ENCODE measurements at regions not wholly inside any gene's neighbourhood (a gene's known extent, or its start where the extent isn't known, plus 50 kb on each side); places are given as distances from the start of the nearest gene placed in this dataset.

- Histone ChIP-seq H3K27me3 (ENCODE audit: control insufficient read depth, insufficient read depth, low read length) (no peaks in the 10 kb centered on the region), H3K36me3 (ENCODE audit: control insufficient read depth, insufficient read depth, low read length) (no peaks in the 10 kb centered on the region), H3K4me3 (ENCODE audit: low read depth, low read length) (no peak overlapping the region)
- no peak for DNase-seq (ENCODE audit: low read depth)
- no peak for FAIRE-seq
- TF ChIP-seq CTCF (IDR thresholded peaks at IDR 0.05; ENCODE audit: insufficient read depth, low read length, severe bottlenecking), result no peak
Measured at GRCh38 chr18:1244397-1245122, 339.9 kb downstream of the ADCYAP1 start.

- DNase-seq (ENCODE audit: low read depth) (no peak), FAIRE-seq (no peak)
- Histone ChIP-seq H3K36me3 (ENCODE audit: control insufficient read depth, insufficient read depth, low read length) (no peaks in the 10 kb centered on the region), H3K4me3 (ENCODE audit: low read depth, low read length) (no peak overlapping the region), H3K27me3 (ENCODE audit: control insufficient read depth, insufficient read depth, low read length) (no peaks in the 10 kb centered on the region)
- no peak for TF ChIP-seq CTCF (IDR thresholded peaks at IDR 0.05; ENCODE audit: insufficient read depth, low read length, severe bottlenecking)
Measured at GRCh38 chr18:1246827-1247226, 342.2 kb downstream of the ADCYAP1 start.

GRCh38 chr18:1252534-1252933 is 347.9 kb downstream of the ADCYAP1 start:
- Histone ChIP-seq H3K4me3 (ENCODE audit: low read depth, low read length) (no peak overlapping the region), H3K27me3 (ENCODE audit: control insufficient read depth, insufficient read depth, low read length) (no peaks in the 10 kb centered on the region), H3K36me3 (ENCODE audit: control insufficient read depth, insufficient read depth, low read length) (no peaks in the 10 kb centered on the region)
- no peak for DNase-seq (ENCODE audit: low read depth)
- no peak for FAIRE-seq
- no peak for TF ChIP-seq CTCF (IDR thresholded peaks at IDR 0.05; ENCODE audit: insufficient read depth, low read length, severe bottlenecking)

- Histone ChIP-seq H3K4me3 (ENCODE audit: low read depth, low read length) (no peak overlapping the region), H3K27me3 (ENCODE audit: control insufficient read depth, insufficient read depth, low read length) (no peaks in the 10 kb centered on the region), H3K36me3 (ENCODE audit: control insufficient read depth, insufficient read depth, low read length) (no peaks in the 10 kb centered on the region)
- DNase-seq (ENCODE audit: low read depth), result no peak
- no peak for TF ChIP-seq CTCF (IDR thresholded peaks at IDR 0.05; ENCODE audit: insufficient read depth, low read length, severe bottlenecking)
- no peak for FAIRE-seq
Measured at GRCh38 chr18:1252936-1253335, 348.3 kb downstream of the ADCYAP1 start.

GRCh38 chr18:1253827-1254226 is 349.2 kb downstream of the ADCYAP1 start:
- FAIRE-seq (no peak), DNase-seq (ENCODE audit: low read depth) (no peak)
- TF ChIP-seq CTCF (IDR thresholded peaks at IDR 0.05; ENCODE audit: insufficient read depth, low read length, severe bottlenecking), result no peak
- Histone ChIP-seq H3K4me3 (ENCODE audit: low read depth, low read length) (no peak overlapping the region), H3K36me3 (ENCODE audit: control insufficient read depth, insufficient read depth, low read length) (no peaks in the 10 kb centered on the region), H3K27me3 (ENCODE audit: control insufficient read depth, insufficient read depth, low read length) (no peaks in the 10 kb centered on the region)

- DNase-seq (ENCODE audit: low read depth) (no peak), FAIRE-seq (no peak)
- H3K27me3 ChIP-seq (ENCODE audit: control insufficient read depth, insufficient read depth, low read length), result no peaks in the 10 kb centered on the region
- H3K36me3 ChIP-seq (ENCODE audit: control insufficient read depth, insufficient read depth, low read length), result no peaks in the 10 kb centered on the region
- H3K4me3 ChIP-seq (ENCODE audit: low read depth, low read length), result no peak overlapping the region
- TF ChIP-seq CTCF (IDR thresholded peaks at IDR 0.05; ENCODE audit: insufficient read depth, low read length, severe bottlenecking), result no peak
Measured at GRCh38 chr18:1261054-1261453, 356.4 kb downstream of the ADCYAP1 start.

All from bronchial epithelial cell (primary cell).